ENCODE measurements at regions not wholly inside any gene's neighbourhood (a gene's known extent, or its start where the extent isn't known, plus 50 kb on each side); places are given as distances from the start of the nearest gene placed in this dataset.

GRCh38 chrX:97828471-97828870 lies 944.8 kb downstream of the RPA4 start:
- Histone ChIP-seq H3K27me3 (ENCODE audit: control insufficient read depth, insufficient read depth, low read length) (no peaks in the 10 kb centered on the region), H3K27ac (ENCODE audit: insufficient read depth, low read length, poor library complexity, severe bottlenecking) (no peak overlapping the region), H3K36me3 (ENCODE audit: control insufficient read depth, insufficient read depth, low read length) (no peaks in the 10 kb centered on the region), H3K4me1 (ENCODE audit: control insufficient read depth, insufficient read depth, low read length, poor library complexity, severe bottlenecking) (no peaks in the 10 kb centered on the region), H3K9me3 (ENCODE audit: control insufficient read depth in 2 of 2, low read length in 2 of 2) (no peaks in the 10 kb centered on the region), H3K4me3 (ENCODE audit: low read depth, low read length) (no peak overlapping the region)
- H3K27ac Mint-ChIP-seq: no peak overlapping the region
- H3K9me3 Mint-ChIP-seq: peaks cover 0 to 2% (median 0%) of the 10 kb centered on the region in 7 donors
- H3K4me3 Mint-ChIP-seq: no peak overlapping the region
- ATAC-seq (ENCODE audit: low read depth in 2 of 2): no peak
- no peak for DNase-seq
- H3K36me3 Mint-ChIP-seq: no peaks in the 10 kb centered on the region
- no peaks in the 10 kb centered on the region for H3K27me3 Mint-ChIP-seq
- H3K4me1 Mint-ChIP-seq: no peaks in the 10 kb centered on the region

GRCh38 chrX:97835969-97836368 lies 952.3 kb downstream of the RPA4 start:
- no peaks in the 10 kb centered on the region for H3K36me3 Mint-ChIP-seq
- no peak for DNase-seq

GRCh38 chrX:97841544-97842179 lies 958.0 kb downstream of the RPA4 start:
- H3K36me3 Mint-ChIP-seq: no peaks in the 10 kb centered on the region
- no peaks in the 10 kb centered on the region for H3K36me3 ChIP-seq (ENCODE audit: control insufficient read depth, insufficient read depth, low read length)

More at GRCh38 chrX:97835969-97836368, 952.3 kb downstream of the RPA4 start:
- H3K4me1 ChIP-seq (ENCODE audit: control insufficient read depth, insufficient read depth, low read length, poor library complexity, severe bottlenecking): no peaks in the 10 kb centered on the region
- no peaks in the 10 kb centered on the region for H3K36me3 ChIP-seq (ENCODE audit: control insufficient read depth, insufficient read depth, low read length)
- no peak overlapping the region for H3K27ac ChIP-seq (ENCODE audit: insufficient read depth, low read length, poor library complexity, severe bottlenecking)
- no peaks in the 10 kb centered on the region for H3K9me3 ChIP-seq (ENCODE audit: control insufficient read depth in 2 of 2, low read length in 2 of 2)
- no peak for ATAC-seq (ENCODE audit: low read depth in 2 of 2)
- Mint-ChIP-seq H3K4me3 (no peak overlapping the region), H3K27ac (no peak overlapping the region), H3K9me3 (peaks cover 0 to 4% (median 0%) of the 10 kb centered on the region in 7 donors), H3K4me1 (no peaks in the 10 kb centered on the region), H3K27me3 (no peaks in the 10 kb centered on the region)
- no peaks in the 10 kb centered on the region for H3K27me3 ChIP-seq (ENCODE audit: control insufficient read depth, insufficient read depth, low read length)
- H3K4me3 ChIP-seq (ENCODE audit: low read depth, low read length): no peak overlapping the region

GRCh38 chrX:97842468-97843199 lies 958.9 kb downstream of the RPA4 start:
- H3K27me3 Mint-ChIP-seq: peaks cover 4% of the 10 kb centered on the region
- no peak overlapping the region for H3K27ac Mint-ChIP-seq
- no peaks in the 10 kb centered on the region for H3K36me3 Mint-ChIP-seq
- Histone ChIP-seq H3K27me3 (ENCODE audit: control insufficient read depth, insufficient read depth, low read length) (no peaks in the 10 kb centered on the region), H3K4me3 (ENCODE audit: low read depth, low read length) (no peak overlapping the region), H3K9me3 (ENCODE audit: control insufficient read depth in 2 of 2, low read length in 2 of 2) (no peaks in the 10 kb centered on the region), H3K4me1 (ENCODE audit: control insufficient read depth, insufficient read depth, low read length, poor library complexity, severe bottlenecking) (no peaks in the 10 kb centered on the region), H3K27ac (ENCODE audit: insufficient read depth, low read length, poor library complexity, severe bottlenecking) (no peak overlapping the region), H3K36me3 (ENCODE audit: control insufficient read depth, insufficient read depth, low read length) (no peaks in the 10 kb centered on the region)
- no peak for DNase-seq
- no peak overlapping the region for H3K4me3 Mint-ChIP-seq
- no peaks in the 10 kb centered on the region for H3K4me1 Mint-ChIP-seq
- peaks cover 0 to 17% (median 4%) of the 10 kb centered on the region in 7 donors for H3K9me3 Mint-ChIP-seq
- ATAC-seq (ENCODE audit: low read depth in 2 of 2): no peak

More at GRCh38 chrX:97841544-97842179, 958.0 kb downstream of the RPA4 start:
- Histone ChIP-seq H3K4me1 (ENCODE audit: control insufficient read depth, insufficient read depth, low read length, poor library complexity, severe bottlenecking) (no peaks in the 10 kb centered on the region), H3K27ac (ENCODE audit: insufficient read depth, low read length, poor library complexity, severe bottlenecking) (no peak overlapping the region), H3K27me3 (ENCODE audit: control insufficient read depth, insufficient read depth, low read length) (no peaks in the 10 kb centered on the region), H3K4me3 (ENCODE audit: low read depth, low read length) (no peak overlapping the region), H3K9me3 (ENCODE audit: control insufficient read depth in 2 of 2, low read length in 2 of 2) (no peaks in the 10 kb centered on the region)
- H3K9me3 Mint-ChIP-seq: peaks cover 0 to 14% (median 4%) of the 10 kb centered on the region in 7 donors
- ATAC-seq (ENCODE audit: low read depth in 2 of 2) (no peak), DNase-seq (no peak)
- no peaks in the 10 kb centered on the region for H3K4me1 Mint-ChIP-seq
- H3K27me3 Mint-ChIP-seq: peaks cover 4% of the 10 kb centered on the region
- H3K27ac Mint-ChIP-seq: no peak overlapping the region
- H3K4me3 Mint-ChIP-seq: no peak overlapping the region

GRCh38 chrX:97843200-97843811 lies 959.6 kb downstream of the RPA4 start:
- no peaks in the 10 kb centered on the region for H3K36me3 ChIP-seq (ENCODE audit: control insufficient read depth, insufficient read depth, low read length)
- peaks cover 2 to 17% (median 5%) of the 10 kb centered on the region in 7 donors for H3K9me3 Mint-ChIP-seq
- no peaks in the 10 kb centered on the region for H3K4me1 ChIP-seq (ENCODE audit: control insufficient read depth, insufficient read depth, low read length, poor library complexity, severe bottlenecking)

GRCh38 chrX:97844161-97844560 lies 960.5 kb downstream of the RPA4 start:
- ATAC-seq (ENCODE audit: low read depth in 2 of 2): no peak
- Mint-ChIP-seq H3K9me3 (peaks cover 3 to 21% (median 4%) of the 10 kb centered on the region in 7 donors), H3K27ac (no peak overlapping the region), H3K4me1 (no peaks in the 10 kb centered on the region), H3K36me3 (no peaks in the 10 kb centered on the region), H3K4me3 (no peak overlapping the region), H3K27me3 (peaks cover 4% of the 10 kb centered on the region)
- Histone ChIP-seq H3K27me3 (ENCODE audit: control insufficient read depth, insufficient read depth, low read length) (no peaks in the 10 kb centered on the region), H3K36me3 (ENCODE audit: control insufficient read depth, insufficient read depth, low read length) (no peaks in the 10 kb centered on the region), H3K9me3 (ENCODE audit: control insufficient read depth in 2 of 2, low read length in 2 of 2) (no peaks in the 10 kb centered on the region), H3K4me1 (ENCODE audit: control insufficient read depth, insufficient read depth, low read length, poor library complexity, severe bottlenecking) (no peaks in the 10 kb centered on the region), H3K4me3 (ENCODE audit: low read depth, low read length) (no peak overlapping the region), H3K27ac (ENCODE audit: insufficient read depth, low read length, poor library complexity, severe bottlenecking) (no peak overlapping the region)
- DNase-seq: no peak

More at GRCh38 chrX:97843200-97843811, 959.6 kb downstream of the RPA4 start:
- no peak for DNase-seq
- Histone ChIP-seq H3K27me3 (ENCODE audit: control insufficient read depth, insufficient read depth, low read length) (no peaks in the 10 kb centered on the region), H3K9me3 (ENCODE audit: control insufficient read depth in 2 of 2, low read length in 2 of 2) (no peaks in the 10 kb centered on the region), H3K4me3 (ENCODE audit: low read depth, low read length) (no peak overlapping the region), H3K27ac (ENCODE audit: insufficient read depth, low read length, poor library complexity, severe bottlenecking) (no peak overlapping the region)
- no peak for ATAC-seq (ENCODE audit: low read depth in 2 of 2)
- Mint-ChIP-seq H3K27me3 (peaks cover 4% of the 10 kb centered on the region), H3K27ac (no peak overlapping the region), H3K4me1 (no peaks in the 10 kb centered on the region), H3K36me3 (no peaks in the 10 kb centered on the region), H3K4me3 (no peak overlapping the region)

- no peak for ATAC-seq (ENCODE audit: low read depth in 2 of 2)
These were observed 961.2 kb downstream of the RPA4 start for GRCh38 chrX:97844943-97845342.

More at GRCh38 chrX:97844943-97845342, 961.2 kb downstream of the RPA4 start:
- no peaks in the 10 kb centered on the region for H3K9me3 ChIP-seq (ENCODE audit: control insufficient read depth in 2 of 2, low read length in 2 of 2)
- H3K4me3 ChIP-seq (ENCODE audit: low read depth, low read length): no peak overlapping the region
- Mint-ChIP-seq H3K27ac (no peak overlapping the region), H3K4me3 (no peak overlapping the region), H3K36me3 (no peaks in the 10 kb centered on the region), H3K27me3 (peaks cover 4% of the 10 kb centered on the region), H3K9me3 (peaks cover 3 to 23% (median 5%) of the 10 kb centered on the region in 7 donors), H3K4me1 (no peaks in the 10 kb centered on the region)
- no peaks in the 10 kb centered on the region for H3K36me3 ChIP-seq (ENCODE audit: control insufficient read depth, insufficient read depth, low read length)
- H3K27ac ChIP-seq (ENCODE audit: insufficient read depth, low read length, poor library complexity, severe bottlenecking): no peak overlapping the region
- H3K4me1 ChIP-seq (ENCODE audit: control insufficient read depth, insufficient read depth, low read length, poor library complexity, severe bottlenecking): no peaks in the 10 kb centered on the region
- DNase-seq: no peak
- H3K27me3 ChIP-seq (ENCODE audit: control insufficient read depth, insufficient read depth, low read length): no peaks in the 10 kb centered on the region

Data from CD4-positive, CD25-positive, alpha-beta regulatory T cell (primary cell).